HepG2 (cell line): ENCODE measurements at regions not wholly inside any gene's neighbourhood (a gene's known extent, or its start where the extent isn't known, plus 50 kb on each side); places are given as distances from the start of the nearest gene placed in this dataset.

Source experiments
- ARID4A ChIP-seq: sonication (generic); formaldehyde crosslinking; IDR thresholded peaks from 2 replicates; pipeline ENCODE4 v1.5.0; 2020; ENCODE audit warnings: mild to moderate bottlenecking, missing genetic modification reagents, borderline replicate concordance
- ATM ChIP-seq: fragments of 450-650 bp; IDR thresholded peaks from 2 replicates; pipeline ENCODE4 v1.7.1; 2017; ENCODE audit warnings: mild to moderate bottlenecking, borderline replicate concordance
- JUNB ChIP-seq: sonication (generic); formaldehyde crosslinking; IDR thresholded peaks from 2 replicates; pipeline ENCODE4 v1.8.0; 2022; ENCODE audit warnings: missing genetic modification reagents, mild to moderate bottlenecking, borderline replicate concordance
- KLF15 ChIP-seq: sonication (generic); formaldehyde crosslinking; IDR thresholded peaks from 2 replicates; pipeline ENCODE4 v1.8.1; 2023; ENCODE audit warnings: borderline replicate concordance, mild to moderate bottlenecking, inconsistent platforms, missing genetic modification reagents, mixed read lengths
- PLSCR1 ChIP-seq: sonication (generic); formaldehyde crosslinking; IDR thresholded peaks from 2 replicates; pipeline ENCODE4 v1.5.0; 2020; ENCODE audit warnings: missing genetic modification reagents, mild to moderate bottlenecking, borderline replicate concordance
- ZFP82 ChIP-seq: sonication (generic); formaldehyde crosslinking; IDR thresholded peaks from 2 replicates; pipeline ENCODE4 v1.5.1; 2020; ENCODE audit warnings: mild to moderate bottlenecking, missing genetic modification reagents, borderline replicate concordance
- ZNF318 ChIP-seq: sonication (generic); formaldehyde crosslinking; IDR thresholded peaks from 2 replicates; pipeline ENCODE4 v1.4.0; 2020; ENCODE audit warnings: mild to moderate bottlenecking, missing genetic modification reagents
- TF ChIP-seq, protein P1 (sequence below): sonication (generic); formaldehyde crosslinking; IDR thresholded peaks from 2 replicates; pipeline ENCODE4 v1.5.0; 2020; ENCODE audit warnings: missing genetic modification reagents
- TF ChIP-seq, protein P2 (sequence below): sonication (generic); formaldehyde crosslinking; conservative IDR thresholded peaks from 2 replicates; pipeline ENCODE4 v1.5.0; 2020; ENCODE audit warnings: missing genetic modification reagents

- no peak for TF ChIP-seq ARID4A (CRISPR knock-in tag)
- TF ChIP-seq KLF15 (CRISPR knock-in tag) = no peak
- TF ChIP-seq PLSCR1 (CRISPR knock-in tag) = no peak
- TF ChIP-seq ZFP82 (CRISPR knock-in tag) = no peak
- TF ChIP-seq, protein P1, sequence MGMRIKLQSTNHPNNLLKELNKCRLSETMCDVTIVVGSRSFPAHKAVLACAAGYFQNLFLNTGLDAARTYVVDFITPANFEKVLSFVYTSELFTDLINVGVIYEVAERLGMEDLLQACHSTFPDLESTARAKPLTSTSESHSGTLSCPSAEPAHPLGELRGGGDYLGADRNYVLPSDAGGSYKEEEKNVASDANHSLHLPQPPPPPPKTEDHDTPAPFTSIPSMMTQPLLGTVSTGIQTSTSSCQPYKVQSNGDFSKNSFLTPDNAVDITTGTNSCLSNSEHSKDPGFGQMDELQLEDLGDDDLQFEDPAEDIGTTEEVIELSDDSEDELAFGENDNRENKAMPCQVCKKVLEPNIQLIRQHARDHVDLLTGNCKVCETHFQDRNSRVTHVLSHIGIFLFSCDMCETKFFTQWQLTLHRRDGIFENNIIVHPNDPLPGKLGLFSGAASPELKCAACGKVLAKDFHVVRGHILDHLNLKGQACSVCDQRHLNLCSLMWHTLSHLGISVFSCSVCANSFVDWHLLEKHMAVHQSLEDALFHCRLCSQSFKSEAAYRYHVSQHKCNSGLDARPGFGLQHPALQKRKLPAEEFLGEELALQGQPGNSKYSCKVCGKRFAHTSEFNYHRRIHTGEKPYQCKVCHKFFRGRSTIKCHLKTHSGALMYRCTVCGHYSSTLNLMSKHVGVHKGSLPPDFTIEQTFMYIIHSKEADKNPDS = no peak
- TF ChIP-seq ATM = no peak
- no peak for TF ChIP-seq JUNB (CRISPR knock-in tag)
- no peak for TF ChIP-seq ZNF318 (CRISPR knock-in tag)
- TF ChIP-seq, protein P2, sequence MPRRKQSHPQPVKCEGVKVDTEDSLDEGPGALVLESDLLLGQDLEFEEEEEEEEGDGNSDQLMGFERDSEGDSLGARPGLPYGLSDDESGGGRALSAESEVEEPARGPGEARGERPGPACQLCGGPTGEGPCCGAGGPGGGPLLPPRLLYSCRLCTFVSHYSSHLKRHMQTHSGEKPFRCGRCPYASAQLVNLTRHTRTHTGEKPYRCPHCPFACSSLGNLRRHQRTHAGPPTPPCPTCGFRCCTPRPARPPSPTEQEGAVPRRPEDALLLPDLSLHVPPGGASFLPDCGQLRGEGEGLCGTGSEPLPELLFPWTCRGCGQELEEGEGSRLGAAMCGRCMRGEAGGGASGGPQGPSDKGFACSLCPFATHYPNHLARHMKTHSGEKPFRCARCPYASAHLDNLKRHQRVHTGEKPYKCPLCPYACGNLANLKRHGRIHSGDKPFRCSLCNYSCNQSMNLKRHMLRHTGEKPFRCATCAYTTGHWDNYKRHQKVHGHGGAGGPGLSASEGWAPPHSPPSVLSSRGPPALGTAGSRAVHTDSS (CRISPR knock-in tag) = no peak
- TF ChIP-seq, all 625 proteins: peak for 0
Measured at GRCh38 chr11:86140334-86140990, 71.6 kb upstream of the PICALM start (continued).
